ENCODE measurements at regions not wholly inside any gene's neighbourhood (a gene's known extent, or its start where the extent isn't known, plus 50 kb on each side); places are given as distances from the start of the nearest gene placed in this dataset.
"Not testable (repeated sequence)": the region's sequence is repeated elsewhere in the genome, so short reads cannot be mapped to it uniquely, and the experiment has no call there.

DNA sequence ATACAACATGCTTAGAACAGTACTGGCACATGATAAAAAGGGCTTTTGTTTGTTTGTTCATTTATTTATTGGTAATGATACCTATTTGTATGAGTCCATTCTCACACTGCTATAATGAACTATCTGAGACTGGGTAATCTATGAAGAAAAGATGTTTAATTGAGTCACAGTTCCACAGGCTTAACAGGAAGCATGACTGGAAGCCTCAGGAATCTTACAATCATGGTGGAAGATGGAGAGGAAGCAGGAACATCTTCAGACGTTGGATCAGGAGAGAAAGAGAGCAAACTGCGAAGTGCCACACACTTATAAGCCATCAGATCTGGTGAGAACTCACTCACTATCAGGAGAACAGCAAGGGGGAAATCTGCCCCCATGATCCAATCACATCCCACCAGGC lies 847.7 kb downstream of the CDH18 start:
- no peak overlapping the region for H3K27ac ChIP-seq (ENCODE audit: insufficient read depth, low read length)
- TF ChIP-seq, protein P1, sequence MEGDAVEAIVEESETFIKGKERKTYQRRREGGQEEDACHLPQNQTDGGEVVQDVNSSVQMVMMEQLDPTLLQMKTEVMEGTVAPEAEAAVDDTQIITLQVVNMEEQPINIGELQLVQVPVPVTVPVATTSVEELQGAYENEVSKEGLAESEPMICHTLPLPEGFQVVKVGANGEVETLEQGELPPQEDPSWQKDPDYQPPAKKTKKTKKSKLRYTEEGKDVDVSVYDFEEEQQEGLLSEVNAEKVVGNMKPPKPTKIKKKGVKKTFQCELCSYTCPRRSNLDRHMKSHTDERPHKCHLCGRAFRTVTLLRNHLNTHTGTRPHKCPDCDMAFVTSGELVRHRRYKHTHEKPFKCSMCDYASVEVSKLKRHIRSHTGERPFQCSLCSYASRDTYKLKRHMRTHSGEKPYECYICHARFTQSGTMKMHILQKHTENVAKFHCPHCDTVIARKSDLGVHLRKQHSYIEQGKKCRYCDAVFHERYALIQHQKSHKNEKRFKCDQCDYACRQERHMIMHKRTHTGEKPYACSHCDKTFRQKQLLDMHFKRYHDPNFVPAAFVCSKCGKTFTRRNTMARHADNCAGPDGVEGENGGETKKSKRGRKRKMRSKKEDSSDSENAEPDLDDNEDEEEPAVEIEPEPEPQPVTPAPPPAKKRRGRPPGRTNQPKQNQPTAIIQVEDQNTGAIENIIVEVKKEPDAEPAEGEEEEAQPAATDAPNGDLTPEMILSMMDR (conservative IDR thresholded peaks at IDR 0.05 in 1 of 2, IDR thresholded peaks at IDR 0.05 in 1 of 2; ENCODE audit: low read depth in 1 of 2, low read length in 2 of 2) = no peak
- no peak for TF ChIP-seq EZH2 (IDR thresholded peaks at IDR 0.05; ENCODE audit: low read length, missing control alignments)

DNA sequence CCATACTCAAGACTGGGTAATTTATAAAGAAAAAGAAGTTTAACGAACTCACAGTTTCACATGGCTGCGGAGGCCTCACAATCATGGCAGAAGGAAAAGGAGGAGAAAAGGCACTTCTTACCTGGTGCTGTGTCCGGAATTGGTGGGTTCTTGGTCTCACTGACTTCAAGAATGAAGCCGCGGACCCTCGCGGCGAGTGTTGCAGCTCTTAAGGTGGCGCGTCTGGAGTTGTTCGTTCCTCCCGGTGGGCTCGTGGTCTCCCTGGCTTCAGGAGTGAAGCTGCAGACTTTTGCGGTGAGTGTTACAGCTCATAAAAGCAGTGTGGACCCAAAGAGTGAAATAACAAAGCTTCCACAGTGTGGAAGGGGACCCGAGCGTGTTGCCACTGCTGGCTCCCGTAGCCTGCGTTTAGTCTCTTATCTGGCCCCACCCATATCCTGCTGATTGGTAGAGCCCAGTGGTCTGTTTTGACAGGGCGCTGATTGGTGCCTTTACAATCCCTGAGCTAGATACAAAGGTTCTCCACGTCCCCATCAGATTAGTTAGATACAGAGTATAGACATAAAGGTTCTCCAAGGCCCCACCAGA lies 846.0 kb downstream of the CDH18 start:
- H2AFZ ChIP-seq (ENCODE audit: low read length); H4K20me1 ChIP-seq (ENCODE audit: control insufficient read depth, extremely low read depth, insufficient read depth, low read length); H3K4me1 ChIP-seq (ENCODE audit: control insufficient read depth, extremely low read depth, insufficient read depth, low read length); H3K9me3 ChIP-seq (ENCODE audit: control insufficient read depth, insufficient read depth, low read depth, low read length); H3K27ac ChIP-seq (ENCODE audit: insufficient read depth, low read length); H3K9ac ChIP-seq (ENCODE audit: insufficient read depth, low read length); H3K79me2 ChIP-seq (ENCODE audit: control insufficient read depth, insufficient read depth, low read length); H3K36me3 ChIP-seq (ENCODE audit: control insufficient read depth, insufficient read depth, low read length); DNase-seq (ENCODE audit: low read depth in 2 of 2); H3K4me2 ChIP-seq (ENCODE audit: extremely low read depth, insufficient read depth, low read length); H3K4me3 ChIP-seq (replicated peaks in 1 of 4; ENCODE audit: control extremely low read depth in 1 of 4, insufficient read depth in 1 of 4, low read depth in 3 of 4, low read length in 4 of 4); H3K27me3 ChIP-seq (ENCODE audit: control insufficient read depth, insufficient read depth, low read length): not testable (repeated sequence)

More for the DNA sequence above, 847.7 kb downstream of the CDH18 start:
- Histone ChIP-seq H3K36me3 (ENCODE audit: control insufficient read depth, insufficient read depth, low read length) (no peaks in the 10 kb centered on the region), H3K9me3 (ENCODE audit: control insufficient read depth, insufficient read depth, low read depth, low read length) (no peaks in the 10 kb centered on the region), H3K4me1 (ENCODE audit: control insufficient read depth, extremely low read depth, insufficient read depth, low read length) (no peaks in the 10 kb centered on the region), H3K27me3 (ENCODE audit: control insufficient read depth, insufficient read depth, low read length) (no peaks in the 10 kb centered on the region), H4K20me1 (ENCODE audit: control insufficient read depth, extremely low read depth, insufficient read depth, low read length) (no peaks in the 10 kb centered on the region), H3K4me2 (ENCODE audit: extremely low read depth, insufficient read depth, low read length) (no peak overlapping the region), H3K9ac (ENCODE audit: insufficient read depth, low read length) (no peak overlapping the region), H3K4me3 (replicated peaks in 1 of 4; ENCODE audit: control extremely low read depth in 1 of 4, insufficient read depth in 1 of 4, low read depth in 3 of 4, low read length in 4 of 4) (no peak overlapping the region), H3K79me2 (ENCODE audit: control insufficient read depth, insufficient read depth, low read length) (no peaks in the 10 kb centered on the region), H2AFZ (ENCODE audit: low read length) (no peak overlapping the region)
- no peak for DNase-seq (ENCODE audit: low read depth in 2 of 2)

DNA sequence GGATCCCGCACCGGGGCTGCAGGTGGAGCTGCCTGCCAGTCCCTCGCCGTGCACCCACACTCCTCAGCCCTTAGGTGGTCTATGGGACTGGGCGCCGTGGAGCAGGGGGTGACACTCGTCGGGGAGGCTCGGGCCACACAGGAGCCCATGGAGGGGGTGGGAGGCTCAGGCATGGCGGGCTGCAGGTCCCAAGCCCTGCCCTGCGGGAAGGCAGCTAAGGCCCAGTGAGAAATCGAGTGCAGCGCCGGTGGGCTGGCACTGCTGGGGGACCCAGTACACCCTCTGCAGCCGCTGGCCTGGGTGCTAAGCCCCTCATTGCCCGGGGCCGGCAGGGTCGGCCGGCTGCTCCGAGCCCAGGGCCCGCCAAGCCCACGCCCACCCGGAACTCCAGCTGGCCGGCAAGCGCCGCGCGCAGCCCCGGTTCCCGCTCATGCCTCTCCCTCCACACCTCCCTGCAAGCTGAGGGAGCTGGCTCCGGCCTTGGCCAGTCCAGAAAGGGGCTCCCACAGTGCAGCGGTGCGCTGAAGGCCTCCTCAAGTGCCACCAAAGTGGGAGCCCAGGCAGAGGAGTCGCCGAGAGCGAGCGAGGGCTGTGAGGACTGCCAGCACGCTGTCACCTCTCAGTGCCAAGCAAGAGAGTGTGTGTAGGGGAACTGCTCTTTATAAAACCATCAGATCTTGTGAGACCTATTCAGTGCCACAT lies 845.1 kb downstream of the CDH18 start:
- H3K4me3 ChIP-seq (replicated peaks in 1 of 4; ENCODE audit: control extremely low read depth in 1 of 4, insufficient read depth in 1 of 4, low read depth in 3 of 4, low read length in 4 of 4); H4K20me1 ChIP-seq (ENCODE audit: control insufficient read depth, extremely low read depth, insufficient read depth, low read length); H2AFZ ChIP-seq (ENCODE audit: low read length); H3K27me3 ChIP-seq (ENCODE audit: control insufficient read depth, insufficient read depth, low read length); H3K9ac ChIP-seq (ENCODE audit: insufficient read depth, low read length); H3K27ac ChIP-seq (ENCODE audit: insufficient read depth, low read length); H3K4me2 ChIP-seq (ENCODE audit: extremely low read depth, insufficient read depth, low read length); H3K36me3 ChIP-seq (ENCODE audit: control insufficient read depth, insufficient read depth, low read length); H3K79me2 ChIP-seq (ENCODE audit: control insufficient read depth, insufficient read depth, low read length); H3K4me1 ChIP-seq (ENCODE audit: control insufficient read depth, extremely low read depth, insufficient read depth, low read length); H3K9me3 ChIP-seq (ENCODE audit: control insufficient read depth, insufficient read depth, low read depth, low read length); DNase-seq (ENCODE audit: low read depth in 2 of 2): not testable (repeated sequence)

DNA sequence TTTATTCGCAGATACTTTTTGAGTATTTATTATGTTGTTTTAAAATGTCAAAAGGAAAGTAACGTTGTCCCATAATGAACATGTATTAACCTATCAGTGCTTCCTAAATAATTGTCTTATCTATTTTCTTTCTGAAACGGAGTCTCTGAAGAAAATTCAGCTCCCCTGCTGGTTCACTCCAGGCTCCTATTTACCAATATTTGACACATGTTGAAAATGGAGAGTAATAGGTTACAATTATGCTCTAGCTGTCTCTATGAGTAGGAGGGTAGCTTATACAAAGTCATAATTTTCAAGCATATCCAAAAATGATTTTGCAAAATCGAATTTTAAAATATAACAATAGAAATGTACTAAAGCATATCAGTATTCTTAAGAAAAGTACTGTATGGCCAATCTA lies 844.1 kb downstream of the CDH18 start:
- H4K20me1 ChIP-seq (ENCODE audit: control insufficient read depth, extremely low read depth, insufficient read depth, low read length) = no peaks in the 10 kb centered on the region
- no peak overlapping the region for H3K4me3 ChIP-seq (replicated peaks in 1 of 4; ENCODE audit: control extremely low read depth in 1 of 4, insufficient read depth in 1 of 4, low read depth in 3 of 4, low read length in 4 of 4)

More for the DNA sequence above, 844.1 kb downstream of the CDH18 start:
- no peak for DNase-seq (ENCODE audit: low read depth in 2 of 2)
- Histone ChIP-seq H3K36me3 (ENCODE audit: control insufficient read depth, insufficient read depth, low read length) (no peaks in the 10 kb centered on the region), H3K9me3 (ENCODE audit: control insufficient read depth, insufficient read depth, low read depth, low read length) (no peaks in the 10 kb centered on the region), H3K27ac (ENCODE audit: insufficient read depth, low read length) (no peak overlapping the region), H3K79me2 (ENCODE audit: control insufficient read depth, insufficient read depth, low read length) (no peaks in the 10 kb centered on the region), H3K9ac (ENCODE audit: insufficient read depth, low read length) (no peak overlapping the region), H3K27me3 (ENCODE audit: control insufficient read depth, insufficient read depth, low read length) (no peaks in the 10 kb centered on the region), H2AFZ (ENCODE audit: low read length) (no peak overlapping the region), H3K4me1 (ENCODE audit: control insufficient read depth, extremely low read depth, insufficient read depth, low read length) (no peaks in the 10 kb centered on the region), H3K4me2 (ENCODE audit: extremely low read depth, insufficient read depth, low read length) (no peak overlapping the region)
- TF ChIP-seq, protein P1 (conservative IDR thresholded peaks at IDR 0.05 in 1 of 2, IDR thresholded peaks at IDR 0.05 in 1 of 2; ENCODE audit: low read depth in 1 of 2, low read length in 2 of 2) = no peak
- no peak for TF ChIP-seq EZH2 (IDR thresholded peaks at IDR 0.05; ENCODE audit: low read length, missing control alignments)
